ENCODE measurements at regions not wholly inside any gene's neighbourhood (a gene's known extent, or its start where the extent isn't known, plus 50 kb on each side); places are given as distances from the start of the nearest gene placed in this dataset.

GRCh38 chr5:89064736-89065135, 181.8 kb upstream of the MEF2C start:
- TF ChIP-seq CTCF (IDR thresholded peaks at IDR 0.05) (no peak), POLR2A (IDR thresholded peaks at IDR 0.05) (no peak)
